ENCODE measurements at regions not wholly inside any gene's neighbourhood (a gene's known extent, or its start where the extent isn't known, plus 50 kb on each side); places are given as distances from the start of the nearest gene placed in this dataset.

DNA sequence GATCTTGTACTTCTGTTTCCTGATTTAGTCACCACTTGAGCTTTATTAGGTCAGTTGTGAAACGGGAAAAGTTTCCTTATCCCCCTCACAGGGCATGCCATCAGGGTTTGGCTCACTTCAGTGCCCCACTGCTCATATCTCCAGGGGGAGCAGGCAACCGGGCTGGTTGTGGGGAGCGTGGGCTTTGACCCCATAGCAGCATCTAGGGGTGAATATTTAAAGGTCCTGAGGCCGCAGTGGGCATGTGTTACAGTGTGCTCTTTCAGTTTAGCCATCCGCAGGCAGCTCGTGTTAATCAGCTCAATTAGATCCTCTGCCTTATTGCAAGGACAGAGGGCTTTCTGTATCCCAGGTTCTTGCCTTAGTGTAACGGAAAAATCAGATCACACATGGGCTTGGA lies 71.9 kb downstream of the MRPL46 start:
- no peaks in the 10 kb centered on the region for H3K9me3 ChIP-seq (ENCODE audit: control insufficient read depth, insufficient read depth, low read depth, low read length)
- POLR2A ChIA-PET, result no interaction called here
- H3K4me1 ChIP-seq (ENCODE audit: control insufficient read depth, insufficient read depth, low read length), result peaks cover 7% of the 10 kb centered on the region; the same call in 1 of the 2 replicates
- CTCF ChIA-PET, result interaction anchor here (1.0 to 1.1 kb wide), 2 partner anchors 60 to 148 kb away, joined by 3 to 4 read pairs; no protein-coding TSS in a partner anchor
- no peak overlapping the region for H3K27ac ChIP-seq (ENCODE audit: extremely low read depth, low read depth, low read length)
- TF ChIP-seq ZFP37 (tag by site-specific recombination; IDR thresholded peaks at IDR 0.05) (no peak), ZNF555 (tag by site-specific recombination; conservative IDR thresholded peaks at IDR 0.05) (no peak), GFI1B (tag by site-specific recombination; IDR thresholded peaks at IDR 0.05) (no peak), ZNF211 (tag by site-specific recombination; IDR thresholded peaks at IDR 0.05; ENCODE audit: low read depth) (no peak), BCL11B (tag by site-specific recombination; IDR thresholded peaks at IDR 0.05; ENCODE audit: low read depth) (no peak), ZNF658 (tag by site-specific recombination; IDR thresholded peaks at IDR 0.05) (no peak), FEZF1 (tag by site-specific recombination; IDR thresholded peaks at IDR 0.05) (no peak), KLF7 (tag by site-specific recombination; IDR thresholded peaks at IDR 0.05; ENCODE audit: borderline replicate concordance) (no peak), ZNF585B (tag by site-specific recombination; IDR thresholded peaks at IDR 0.05) (no peak), ZNF155 (tag by site-specific recombination; IDR thresholded peaks at IDR 0.05) (no peak), ZNF274 (IDR thresholded peaks at IDR 0.05; ENCODE audit: low read length) (no peak), ZNF274 (tag by site-specific recombination; IDR thresholded peaks at IDR 0.05; ENCODE audit: borderline replicate concordance) (no peak), ZNF792 (tag by site-specific recombination; IDR thresholded peaks at IDR 0.05) (no peak), ZNF843 (tag by site-specific recombination; IDR thresholded peaks at IDR 0.05) (no peak)
- TF ChIP-seq, protein P1, sequence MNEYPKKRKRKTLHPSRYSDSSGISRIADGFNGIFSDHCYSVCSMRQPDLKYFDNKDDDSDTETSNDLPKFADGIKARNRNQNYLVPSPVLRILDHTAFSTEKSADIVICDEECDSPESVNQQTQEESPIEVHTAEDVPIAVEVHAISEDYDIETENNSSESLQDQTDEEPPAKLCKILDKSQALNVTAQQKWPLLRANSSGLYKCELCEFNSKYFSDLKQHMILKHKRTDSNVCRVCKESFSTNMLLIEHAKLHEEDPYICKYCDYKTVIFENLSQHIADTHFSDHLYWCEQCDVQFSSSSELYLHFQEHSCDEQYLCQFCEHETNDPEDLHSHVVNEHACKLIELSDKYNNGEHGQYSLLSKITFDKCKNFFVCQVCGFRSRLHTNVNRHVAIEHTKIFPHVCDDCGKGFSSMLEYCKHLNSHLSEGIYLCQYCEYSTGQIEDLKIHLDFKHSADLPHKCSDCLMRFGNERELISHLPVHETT (tag by site-specific recombination; IDR thresholded peaks at IDR 0.05), result no peak
- TF ChIP-seq, protein P2, sequence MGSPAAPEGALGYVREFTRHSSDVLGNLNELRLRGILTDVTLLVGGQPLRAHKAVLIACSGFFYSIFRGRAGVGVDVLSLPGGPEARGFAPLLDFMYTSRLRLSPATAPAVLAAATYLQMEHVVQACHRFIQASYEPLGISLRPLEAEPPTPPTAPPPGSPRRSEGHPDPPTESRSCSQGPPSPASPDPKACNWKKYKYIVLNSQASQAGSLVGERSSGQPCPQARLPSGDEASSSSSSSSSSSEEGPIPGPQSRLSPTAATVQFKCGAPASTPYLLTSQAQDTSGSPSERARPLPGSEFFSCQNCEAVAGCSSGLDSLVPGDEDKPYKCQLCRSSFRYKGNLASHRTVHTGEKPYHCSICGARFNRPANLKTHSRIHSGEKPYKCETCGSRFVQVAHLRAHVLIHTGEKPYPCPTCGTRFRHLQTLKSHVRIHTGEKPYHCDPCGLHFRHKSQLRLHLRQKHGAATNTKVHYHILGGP (tag by site-specific recombination; IDR thresholded peaks at IDR 0.05), result no peak
- TF ChIP-seq, protein P3, sequence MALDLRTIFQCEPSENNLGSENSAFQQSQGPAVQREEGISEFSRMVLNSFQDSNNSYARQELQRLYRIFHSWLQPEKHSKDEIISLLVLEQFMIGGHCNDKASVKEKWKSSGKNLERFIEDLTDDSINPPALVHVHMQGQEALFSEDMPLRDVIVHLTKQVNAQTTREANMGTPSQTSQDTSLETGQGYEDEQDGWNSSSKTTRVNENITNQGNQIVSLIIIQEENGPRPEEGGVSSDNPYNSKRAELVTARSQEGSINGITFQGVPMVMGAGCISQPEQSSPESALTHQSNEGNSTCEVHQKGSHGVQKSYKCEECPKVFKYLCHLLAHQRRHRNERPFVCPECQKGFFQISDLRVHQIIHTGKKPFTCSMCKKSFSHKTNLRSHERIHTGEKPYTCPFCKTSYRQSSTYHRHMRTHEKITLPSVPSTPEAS (tag by site-specific recombination; IDR thresholded peaks at IDR 0.05), result no peak
- no peaks in the 10 kb centered on the region for H3K36me3 ChIP-seq (ENCODE audit: control insufficient read depth in 2 of 2, insufficient read depth in 1 of 2, low read length in 2 of 2)
- no peak overlapping the region for H3K4me3 ChIP-seq (ENCODE audit: low read depth, low read length)

DNA sequence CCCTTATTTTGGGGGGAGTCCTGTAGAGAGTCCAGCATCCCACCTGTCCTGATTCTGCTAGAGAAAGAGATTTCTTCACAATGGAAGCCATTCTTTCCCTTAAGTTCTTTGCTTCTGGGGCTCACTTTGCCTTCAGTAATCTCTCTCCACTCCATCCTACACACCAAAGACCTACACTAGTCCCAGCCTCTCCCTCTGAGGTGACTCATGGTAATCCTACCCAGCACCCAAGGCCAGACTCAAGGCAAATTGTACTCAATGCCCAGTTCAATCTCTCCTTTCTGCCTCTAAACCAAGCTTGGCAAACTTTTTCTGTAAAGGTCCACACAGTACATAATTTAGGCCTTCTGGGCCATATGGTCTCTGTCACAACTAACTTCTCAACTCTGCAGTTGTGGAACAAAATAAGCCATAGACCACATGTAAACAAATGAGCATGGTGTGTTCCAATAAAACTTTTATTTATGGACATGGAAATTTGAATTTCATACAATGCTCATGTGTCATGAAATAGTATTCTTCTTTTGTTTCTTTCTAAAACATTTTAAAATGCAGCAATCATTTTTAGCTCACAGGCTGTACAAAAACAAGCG lies 72.5 kb downstream of the MRPL46 start:
- ChIA-PET POLR2A (no interaction called here), CTCF (interaction anchor here (1.0 kb wide), 1 partner anchor 148 kb away, joined by 3 read pairs; no protein-coding TSS in a partner anchor)
- no peak overlapping the region for H3K4me3 ChIP-seq (ENCODE audit: low read depth, low read length)
- H3K27ac ChIP-seq (ENCODE audit: extremely low read depth, low read depth, low read length), result no peak overlapping the region
- peaks cover 7% of the 10 kb centered on the region; the same call in 1 of the 2 replicates for H3K4me1 ChIP-seq (ENCODE audit: control insufficient read depth, insufficient read depth, low read length)
- H3K9me3 ChIP-seq (ENCODE audit: control insufficient read depth, insufficient read depth, low read depth, low read length), result no peaks in the 10 kb centered on the region
- no peaks in the 10 kb centered on the region for H3K36me3 ChIP-seq (ENCODE audit: control insufficient read depth in 2 of 2, insufficient read depth in 1 of 2, low read length in 2 of 2)
- TF ChIP-seq ZNF621 (tag by site-specific recombination; IDR thresholded peaks at IDR 0.05), result no peak
- no peak for TF ChIP-seq ZNF530 (tag by site-specific recombination; IDR thresholded peaks at IDR 0.05; ENCODE audit: low read depth)
- no peak for TF ChIP-seq ZNF140 (tag by site-specific recombination; IDR thresholded peaks at IDR 0.05)
- TF ChIP-seq, protein P1 (tag by site-specific recombination; IDR thresholded peaks at IDR 0.05), result no peak
- TF ChIP-seq ZNF561 (tag by site-specific recombination; IDR thresholded peaks at IDR 0.05; ENCODE audit: borderline replicate concordance), result no peak
- no peak for TF ChIP-seq PRDM1 (tag by site-specific recombination; IDR thresholded peaks at IDR 0.05)
- TF ChIP-seq ZNF510 (tag by site-specific recombination; IDR thresholded peaks at IDR 0.05; ENCODE audit: insufficient replicate concordance), result no peak
- TF ChIP-seq, protein P4, sequence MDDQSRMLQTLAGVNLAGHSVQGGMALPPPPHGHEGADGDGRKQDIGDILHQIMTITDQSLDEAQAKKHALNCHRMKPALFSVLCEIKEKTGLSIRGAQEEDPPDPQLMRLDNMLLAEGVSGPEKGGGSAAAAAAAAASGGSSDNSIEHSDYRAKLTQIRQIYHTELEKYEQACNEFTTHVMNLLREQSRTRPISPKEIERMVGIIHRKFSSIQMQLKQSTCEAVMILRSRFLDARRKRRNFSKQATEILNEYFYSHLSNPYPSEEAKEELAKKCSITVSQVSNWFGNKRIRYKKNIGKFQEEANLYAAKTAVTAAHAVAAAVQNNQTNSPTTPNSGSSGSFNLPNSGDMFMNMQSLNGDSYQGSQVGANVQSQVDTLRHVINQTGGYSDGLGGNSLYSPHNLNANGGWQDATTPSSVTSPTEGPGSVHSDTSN (CRISPR knock-in tag; IDR thresholded peaks at IDR 0.05), result no peak
- TF ChIP-seq ZNF112 (tag by site-specific recombination; IDR thresholded peaks at IDR 0.05), result no peak
- no peak for TF ChIP-seq SP3 (tag by site-specific recombination; IDR thresholded peaks at IDR 0.05)
- no peak for TF ChIP-seq ZNF768 (tag by site-specific recombination; IDR thresholded peaks at IDR 0.05)
- TF ChIP-seq ZNF560 (tag by site-specific recombination; IDR thresholded peaks at IDR 0.05; ENCODE audit: borderline replicate concordance), result no peak
- TF ChIP-seq, protein P5, sequence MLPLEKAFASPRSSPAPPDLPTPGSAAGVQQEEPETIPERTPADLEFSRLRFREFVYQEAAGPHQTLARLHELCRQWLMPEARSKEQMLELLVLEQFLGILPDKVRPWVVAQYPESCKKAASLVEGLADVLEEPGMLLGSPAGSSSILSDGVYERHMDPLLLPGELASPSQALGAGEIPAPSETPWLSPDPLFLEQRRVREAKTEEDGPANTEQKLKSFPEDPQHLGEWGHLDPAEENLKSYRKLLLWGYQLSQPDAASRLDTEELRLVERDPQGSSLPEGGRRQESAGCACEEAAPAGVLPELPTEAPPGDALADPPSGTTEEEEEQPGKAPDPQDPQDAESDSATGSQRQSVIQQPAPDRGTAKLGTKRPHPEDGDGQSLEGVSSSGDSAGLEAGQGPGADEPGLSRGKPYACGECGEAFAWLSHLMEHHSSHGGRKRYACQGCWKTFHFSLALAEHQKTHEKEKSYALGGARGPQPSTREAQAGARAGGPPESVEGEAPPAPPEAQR (tag by site-specific recombination; IDR thresholded peaks at IDR 0.05), result no peak

Measured in HEK293 (cell line).